ENCODE measurements at regions not wholly inside any gene's neighbourhood (a gene's known extent, or its start where the extent isn't known, plus 50 kb on each side); places are given as distances from the start of the nearest gene placed in this dataset.
"Not testable (repeated sequence)": the region's sequence is repeated elsewhere in the genome, so short reads cannot be mapped to it uniquely, and the experiment has no call there.

GRCh38 chr18:10604182-10604581 is 78.4 kb downstream of the NAPG start:
- H3K4me2 ChIP-seq (ENCODE audit: low read length), result no peak overlapping the region
- Mint-ChIP-seq H3K27ac (ENCODE audit: unreplicated experiment) (no peak overlapping the region), H3K4me1 (ENCODE audit: low read depth, unreplicated experiment) (no peaks in the 10 kb centered on the region), H3K36me3 (ENCODE audit: low read depth, unreplicated experiment) (peaks cover 8% of the 10 kb centered on the region), H3K27me3 (ENCODE audit: low read depth, unreplicated experiment) (no peaks in the 10 kb centered on the region), H3K9me3 (ENCODE audit: unreplicated experiment) (peaks cover 18% of the 10 kb centered on the region), H3K4me3 (ENCODE audit: unreplicated experiment) (no peak overlapping the region)
- H3K4me3 ChIP-seq (ENCODE audit: insufficient read depth, low read depth, low read length), result no peak overlapping the region
- H3K36me3 ChIP-seq (ENCODE audit: insufficient read depth, low read length), result no peaks in the 10 kb centered on the region
- H3K4me1 ChIP-seq (ENCODE audit: insufficient read depth, low read length), result no peaks in the 10 kb centered on the region
- DNase-seq (ENCODE audit: low read depth) (no peak), FAIRE-seq (no peak)
- H2AFZ ChIP-seq (ENCODE audit: low read depth, low read length), result no peak overlapping the region
- H3K9me3 ChIP-seq (ENCODE audit: insufficient read depth, low read depth, low read length), result no peaks in the 10 kb centered on the region
- H3K27me3 ChIP-seq (ENCODE audit: insufficient read depth, low read length), result no peaks in the 10 kb centered on the region
- no peak overlapping the region for H3K27ac ChIP-seq (ENCODE audit: low read depth, low read length)
- TF ChIP-seq EZH2 (IDR thresholded peaks at IDR 0.05; ENCODE audit: insufficient read depth, low read length) (no peak), CTCF (IDR thresholded peaks at IDR 0.05; ENCODE audit: insufficient read depth, low read depth, low read length) (no peak)
- H3K79me2 ChIP-seq (ENCODE audit: insufficient read depth, low read length), result no peaks in the 10 kb centered on the region
- no peaks in the 10 kb centered on the region for H4K20me1 ChIP-seq (ENCODE audit: insufficient read depth, low read length)
- no peak overlapping the region for H3K9ac ChIP-seq (ENCODE audit: low read length)

GRCh38 chr18:10606881-10607280 is 81.1 kb downstream of the NAPG start:
- FAIRE-seq; H3K27ac Mint-ChIP-seq (ENCODE audit: unreplicated experiment); H3K27ac ChIP-seq (ENCODE audit: low read depth, low read length); H3K9ac ChIP-seq (ENCODE audit: low read length); H3K4me1 Mint-ChIP-seq (ENCODE audit: low read depth, unreplicated experiment); H3K27me3 Mint-ChIP-seq (ENCODE audit: low read depth, unreplicated experiment); H3K4me2 ChIP-seq (ENCODE audit: low read length); H3K9me3 ChIP-seq (ENCODE audit: insufficient read depth, low read depth, low read length); H3K36me3 ChIP-seq (ENCODE audit: insufficient read depth, low read length); H2AFZ ChIP-seq (ENCODE audit: low read depth, low read length); H3K4me1 ChIP-seq (ENCODE audit: insufficient read depth, low read length); DNase-seq (ENCODE audit: low read depth); H3K36me3 Mint-ChIP-seq (ENCODE audit: low read depth, unreplicated experiment); H3K27me3 ChIP-seq (ENCODE audit: insufficient read depth, low read length); H3K4me3 ChIP-seq (ENCODE audit: insufficient read depth, low read depth, low read length); H3K79me2 ChIP-seq (ENCODE audit: insufficient read depth, low read length); H4K20me1 ChIP-seq (ENCODE audit: insufficient read depth, low read length); H3K4me3 Mint-ChIP-seq (ENCODE audit: unreplicated experiment): not testable (repeated sequence)
- peaks cover 15% of the 10 kb centered on the region for H3K9me3 Mint-ChIP-seq (ENCODE audit: unreplicated experiment)

- H3K27me3 ChIP-seq (ENCODE audit: insufficient read depth, low read length); H2AFZ ChIP-seq (ENCODE audit: low read depth, low read length); H3K27me3 Mint-ChIP-seq (ENCODE audit: low read depth, unreplicated experiment); H3K4me3 Mint-ChIP-seq (ENCODE audit: unreplicated experiment); H3K27ac Mint-ChIP-seq (ENCODE audit: unreplicated experiment); DNase-seq (ENCODE audit: low read depth); H3K36me3 ChIP-seq (ENCODE audit: insufficient read depth, low read length); H4K20me1 ChIP-seq (ENCODE audit: insufficient read depth, low read length); H3K4me1 ChIP-seq (ENCODE audit: insufficient read depth, low read length); H3K9ac ChIP-seq (ENCODE audit: low read length); H3K27ac ChIP-seq (ENCODE audit: low read depth, low read length); FAIRE-seq; H3K9me3 ChIP-seq (ENCODE audit: insufficient read depth, low read depth, low read length); H3K79me2 ChIP-seq (ENCODE audit: insufficient read depth, low read length); H3K4me1 Mint-ChIP-seq (ENCODE audit: low read depth, unreplicated experiment); H3K4me3 ChIP-seq (ENCODE audit: insufficient read depth, low read depth, low read length); H3K4me2 ChIP-seq (ENCODE audit: low read length); H3K36me3 Mint-ChIP-seq (ENCODE audit: low read depth, unreplicated experiment): not testable (repeated sequence)
- peaks cover 15% of the 10 kb centered on the region for H3K9me3 Mint-ChIP-seq (ENCODE audit: unreplicated experiment)
These were observed 81.8 kb downstream of the NAPG start for GRCh38 chr18:10607332-10608248.

GRCh38 chr18:10608450-10608849 is 82.6 kb downstream of the NAPG start:
- not testable (repeated sequence) for H4K20me1 ChIP-seq (ENCODE audit: insufficient read depth, low read length); H3K4me3 ChIP-seq (ENCODE audit: insufficient read depth, low read depth, low read length); H3K4me3 Mint-ChIP-seq (ENCODE audit: unreplicated experiment); H2AFZ ChIP-seq (ENCODE audit: low read depth, low read length); H3K36me3 ChIP-seq (ENCODE audit: insufficient read depth, low read length); H3K27ac ChIP-seq (ENCODE audit: low read depth, low read length); H3K9me3 Mint-ChIP-seq (ENCODE audit: unreplicated experiment); H3K4me2 ChIP-seq (ENCODE audit: low read length); H3K27me3 Mint-ChIP-seq (ENCODE audit: low read depth, unreplicated experiment); H3K9ac ChIP-seq (ENCODE audit: low read length); H3K79me2 ChIP-seq (ENCODE audit: insufficient read depth, low read length); FAIRE-seq; DNase-seq (ENCODE audit: low read depth); H3K4me1 Mint-ChIP-seq (ENCODE audit: low read depth, unreplicated experiment); H3K36me3 Mint-ChIP-seq (ENCODE audit: low read depth, unreplicated experiment); H3K9me3 ChIP-seq (ENCODE audit: insufficient read depth, low read depth, low read length); H3K27ac Mint-ChIP-seq (ENCODE audit: unreplicated experiment); H3K4me1 ChIP-seq (ENCODE audit: insufficient read depth, low read length); H3K27me3 ChIP-seq (ENCODE audit: insufficient read depth, low read length)

- FAIRE-seq; H3K4me1 Mint-ChIP-seq (ENCODE audit: low read depth, unreplicated experiment); H3K27ac Mint-ChIP-seq (ENCODE audit: unreplicated experiment); H3K27me3 ChIP-seq (ENCODE audit: insufficient read depth, low read length); H3K4me3 Mint-ChIP-seq (ENCODE audit: unreplicated experiment); H3K36me3 ChIP-seq (ENCODE audit: insufficient read depth, low read length); H3K9me3 ChIP-seq (ENCODE audit: insufficient read depth, low read depth, low read length); H3K9me3 Mint-ChIP-seq (ENCODE audit: unreplicated experiment); H3K4me1 ChIP-seq (ENCODE audit: insufficient read depth, low read length); DNase-seq (ENCODE audit: low read depth); H3K4me2 ChIP-seq (ENCODE audit: low read length); H3K27me3 Mint-ChIP-seq (ENCODE audit: low read depth, unreplicated experiment); H3K4me3 ChIP-seq (ENCODE audit: insufficient read depth, low read depth, low read length); H2AFZ ChIP-seq (ENCODE audit: low read depth, low read length); H3K27ac ChIP-seq (ENCODE audit: low read depth, low read length); H3K36me3 Mint-ChIP-seq (ENCODE audit: low read depth, unreplicated experiment); H4K20me1 ChIP-seq (ENCODE audit: insufficient read depth, low read length); H3K79me2 ChIP-seq (ENCODE audit: insufficient read depth, low read length); H3K9ac ChIP-seq (ENCODE audit: low read length): not testable (repeated sequence)
These were observed 83.2 kb downstream of the NAPG start for GRCh38 chr18:10609046-10609445.
